Mucosa of descending colon (tissue), 3 donors: ENCODE measurements at regions not wholly inside any gene's neighbourhood (a gene's known extent, or its start where the extent isn't known, plus 50 kb on each side); places are given as distances from the start of the nearest gene placed in this dataset.

ENCODE experiments used
- ATAC-seq: fragments of 200-7000 bp; cut with Tn5 transposase; one replicate; pipeline ENCODE4 v1.9.1; 2020; ENCODE audit warnings: mild to moderate bottlenecking, moderate library complexity
- DNase-seq, 3 donors: peaks; one replicate each; pipeline ENCODE4 v3.0.0-alpha.2; 2020
- H3K36me3 ChIP-seq: fragments of 200-600 bp; one replicate; pipeline ENCODE4 v1.8.0; 2021; ENCODE audit warnings: low read depth, mild to moderate bottlenecking
- H3K4me1 ChIP-seq: fragments of 200-600 bp; one replicate; pipeline ENCODE4 v1.8.0; 2021; ENCODE audit warnings: low read depth, mild to moderate bottlenecking
- H3K4me3 ChIP-seq: fragments of 200-600 bp; one replicate; pipeline ENCODE4 v1.8.0; 2021; ENCODE audit warnings: mild to moderate bottlenecking
- H3K9me3 ChIP-seq: fragments of 200-600 bp; one replicate; pipeline ENCODE4 v1.8.0; 2021; ENCODE audit warnings: mild to moderate bottlenecking
- CTCF ChIP-seq: fragments of 200-600 bp; IDR thresholded peaks from one replicate; pipeline ENCODE4 v1.8.0; 2022; ENCODE audit warnings: antibody characterized with exemption, mild to moderate bottlenecking
- intact Hi-C, 2 donors: fragments of 100-400 bp; cut with DNase I in 1 of 2; cut with micrococcal nuclease in 1 of 2; formaldehyde crosslinking; loops; one replicate each; pipeline versions ENCODE4 v1.11.0 to v1.11.1; 2022; cut with DNase I, micrococcal nuclease
- donor health status: DM: no; HTN: no; CAD: no; lungs with moderate emphysema.
- donor health status: DM: no; HTN: no; CAD: no.
- donor health status: DM: no; HTN: yes; CAD: no.

- no peak for TF ChIP-seq CTCF
- no peaks in the 10 kb centered on the region for H3K9me3 ChIP-seq
- no peaks in the 10 kb centered on the region for H3K36me3 ChIP-seq
- ATAC-seq (no peak), DNase-seq (no peak)
- intact Hi-C loops, result no loop called here
- H3K4me3 ChIP-seq, result no peak overlapping the region
- no peaks in the 10 kb centered on the region for H3K4me1 ChIP-seq
Observed at GRCh38 chr1:235035928-235036327, 92.7 kb downstream of the TOMM20 start.

- Histone ChIP-seq H3K4me1 (no peaks in the 10 kb centered on the region), H3K36me3 (no peaks in the 10 kb centered on the region), H3K4me3 (no peak overlapping the region), H3K9me3 (no peaks in the 10 kb centered on the region)
- no peak for ATAC-seq
- intact Hi-C loops, result no loop called here
- no peak for DNase-seq
- TF ChIP-seq CTCF, result no peak
Observed at GRCh38 chr1:235030919-235031596, 97.6 kb downstream of the TOMM20 start.

- Histone ChIP-seq H3K36me3 (no peaks in the 10 kb centered on the region), H3K4me3 (no peak overlapping the region), H3K9me3 (no peaks in the 10 kb centered on the region), H3K4me1 (no peaks in the 10 kb centered on the region)
- no peak for ATAC-seq
- intact Hi-C loops, result no loop called here
- TF ChIP-seq CTCF, result no peak
- DNase-seq, result no peak
Observed at GRCh38 chr1:235027862-235028250, 100.8 kb downstream of the TOMM20 start.

GRCh38 chr1:235027076-235027861 lies 101.4 kb downstream of the TOMM20 start:
- Histone ChIP-seq H3K36me3 (no peaks in the 10 kb centered on the region), H3K4me1 (peaks cover 2% of the 10 kb centered on the region), H3K9me3 (no peaks in the 10 kb centered on the region), H3K4me3 (no peak overlapping the region)
- DNase-seq (no peak), ATAC-seq (no peak)
- intact Hi-C loops, result no loop called here
- TF ChIP-seq CTCF, result no peak

- no peak for DNase-seq
- intact Hi-C loops, result no loop called here
- H3K4me1 ChIP-seq, result peaks cover 13% of the 10 kb centered on the region
- ATAC-seq, result no peak
- no peaks in the 10 kb centered on the region for H3K36me3 ChIP-seq
- no peaks in the 10 kb centered on the region for H3K9me3 ChIP-seq
- TF ChIP-seq CTCF, result no peak
- no peak overlapping the region for H3K4me3 ChIP-seq
Observed at GRCh38 chr1:235025422-235025984, 103.1 kb downstream of the TOMM20 start.
